Adrenal gland (tissue), 9 donors: ENCODE measurements at regions not wholly inside any gene's neighbourhood (a gene's known extent, or its start where the extent isn't known, plus 50 kb on each side); places are given as distances from the start of the nearest gene placed in this dataset.

Source experiments
- DNase-seq, 7 donors: peaks; one replicate each; pipeline ENCODE4 v3.0.0-alpha.2; 2019 to 2020
- H3K27ac ChIP-seq, 5 donors: fragments of 200-600 bp; sonication (generic) in 4 of 5; 1 replicate in 3 of 5; 2 replicates in 2 of 5; pipeline versions ENCODE4 v1.5.1 to v1.8.0; 2016 to 2020; ENCODE audit warnings: mild to moderate bottlenecking in 1 of 5
- H3K27me3 ChIP-seq: fragments of 200-600 bp; 2 replicates; pipeline ENCODE4 v1.8.0; 2021
- H3K36me3 ChIP-seq, 2 donors: fragments of 200-600 bp; replicated peaks in 1 of 2; 1 replicate in 1 of 2; 2 replicates in 1 of 2; pipeline versions ENCODE4 v1.5.1 to v1.8.0; 2018 to 2022
- H3K4me1 ChIP-seq, 2 donors: fragments of 200-600 bp; replicated peaks in 1 of 2; 1 replicate in 1 of 2; 2 replicates in 1 of 2; pipeline versions ENCODE4 v1.5.1 to v1.8.0; 2018 to 2021
- H3K4me3 ChIP-seq, 4 donors: fragments of 200-600 bp; sonication (generic) in 3 of 4; one replicate each; pipeline ENCODE4 v1.5.1; 2016 to 2018
- H3K9me3 ChIP-seq, 3 donors: fragments of 200-600 bp; sonication (generic) in 1 of 3; replicated peaks in 1 of 3; 1 replicate in 2 of 3; 2 replicates in 1 of 3; pipeline versions ENCODE4 v1.5.1 to v1.8.0; 2016 to 2021
- POLR2A ChIP-seq, 2 donors: fragments of 450-650 bp; IDR thresholded peaks; one replicate each; pipeline ENCODE4 v1.6.1; 2017; ENCODE audit warnings: antibody characterized with exemption in 2 of 2, mild to moderate bottlenecking in 2 of 2, moderate library complexity in 1 of 2
- WGBS, 4 donors: extraction: QIAGEN DNeasy Blood & Tissue Kit in 2 of 4; methylation state at CpG; one replicate each; pipeline versions ENCODE4 v1.1.5 to v1.1.7; 2013 to 2017; 5-methylcytosine and 5-hydroxymethylcytosine counted together
- intact Hi-C, 2 donors: fragments of 100-400 bp; cut with DNase I; formaldehyde crosslinking; loops; one replicate each; pipeline versions ENCODE4 v1.14.1 to v1.15.0; 2022 to 2023
- TF ChIP-seq, protein P1 (sequence below), 6 experiments: fragments of 450-650 bp in 4 of 6; fragments of 200-600 bp in 2 of 6; sonication (generic) in 1 of 6; IDR thresholded peaks; 1 replicate in 5 of 6; 2 replicates in 1 of 6; pipeline versions ENCODE4 v1.5.1 to v1.8.0; 2016 to 2021; ENCODE audit warnings: antibody characterized with exemption in 6 of 6, mild to moderate bottlenecking in 2 of 6, moderate library complexity in 1 of 6
- donor health status: healthy with polysubstance abuse.
- donor health status: Bipolar disorder and iron deficiency.
- donor health status: DM: yes; HTN: yes; CAD: no.
- donor health status: DM: no; HTN: no; CAD: no.
- donor health status: DM: no; HTN: no; CAD: no.

- DNase-seq, result no peak
- no peak overlapping the region for H3K4me3 ChIP-seq
- TF ChIP-seq, protein P1, sequence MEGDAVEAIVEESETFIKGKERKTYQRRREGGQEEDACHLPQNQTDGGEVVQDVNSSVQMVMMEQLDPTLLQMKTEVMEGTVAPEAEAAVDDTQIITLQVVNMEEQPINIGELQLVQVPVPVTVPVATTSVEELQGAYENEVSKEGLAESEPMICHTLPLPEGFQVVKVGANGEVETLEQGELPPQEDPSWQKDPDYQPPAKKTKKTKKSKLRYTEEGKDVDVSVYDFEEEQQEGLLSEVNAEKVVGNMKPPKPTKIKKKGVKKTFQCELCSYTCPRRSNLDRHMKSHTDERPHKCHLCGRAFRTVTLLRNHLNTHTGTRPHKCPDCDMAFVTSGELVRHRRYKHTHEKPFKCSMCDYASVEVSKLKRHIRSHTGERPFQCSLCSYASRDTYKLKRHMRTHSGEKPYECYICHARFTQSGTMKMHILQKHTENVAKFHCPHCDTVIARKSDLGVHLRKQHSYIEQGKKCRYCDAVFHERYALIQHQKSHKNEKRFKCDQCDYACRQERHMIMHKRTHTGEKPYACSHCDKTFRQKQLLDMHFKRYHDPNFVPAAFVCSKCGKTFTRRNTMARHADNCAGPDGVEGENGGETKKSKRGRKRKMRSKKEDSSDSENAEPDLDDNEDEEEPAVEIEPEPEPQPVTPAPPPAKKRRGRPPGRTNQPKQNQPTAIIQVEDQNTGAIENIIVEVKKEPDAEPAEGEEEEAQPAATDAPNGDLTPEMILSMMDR (IDR thresholded peaks at IDR 0.05), result no peak
- H3K27ac ChIP-seq, result no peak overlapping the region
- no peaks in the 10 kb centered on the region for H3K4me1 ChIP-seq
- H3K9me3 ChIP-seq, result no peaks in the 10 kb centered on the region
- intact Hi-C loops, result no loop called here
- WGBS, 4 donors, result 70 to 90% (median 82%) methylated on average over 1 of the region's 1 CpG
- H3K27me3 ChIP-seq, result no peaks in the 10 kb centered on the region
- no peaks in the 10 kb centered on the region for H3K36me3 ChIP-seq
Observed at GRCh38 chr6:12379181-12379580, 89.0 kb downstream of the EDN1 start.

GRCh38 chr6:12381587-12381986 is 91.4 kb downstream of the EDN1 start:
- Histone ChIP-seq H3K4me1 (no peaks in the 10 kb centered on the region), H3K27me3 (no peaks in the 10 kb centered on the region), H3K36me3 (no peaks in the 10 kb centered on the region), H3K9me3 (no peaks in the 10 kb centered on the region), H3K4me3 (no peak overlapping the region), H3K27ac (no peak overlapping the region)
- TF ChIP-seq POLR2A (IDR thresholded peaks at IDR 0.05), result no peak
- TF ChIP-seq, protein P1 (IDR thresholded peaks at IDR 0.05), result no peak
- intact Hi-C loops, result no loop called here
- DNase-seq, result no peak

DNA sequence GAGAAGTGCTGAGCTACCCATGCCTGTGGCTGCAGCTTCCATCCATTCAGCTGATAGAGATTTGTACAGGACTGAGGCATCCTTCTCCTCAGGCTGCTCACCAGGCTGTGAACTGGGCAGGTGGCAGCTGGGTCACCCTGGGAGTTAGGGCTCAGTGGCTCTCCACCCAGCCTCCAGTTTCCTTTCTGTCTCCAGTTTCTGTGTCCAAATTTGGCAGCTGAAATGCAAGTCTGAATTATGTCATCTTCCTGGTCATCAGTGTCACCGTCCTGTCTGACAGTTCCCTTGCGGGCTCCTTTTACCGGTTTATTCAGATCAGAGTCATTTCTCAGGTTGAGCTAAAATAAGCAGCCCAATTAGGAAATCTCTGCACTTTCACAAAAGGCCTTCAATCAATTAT is 93.3 kb downstream of the EDN1 start:
- 82 to 92% (median 86%) methylated on average over 3 of the region's 3 CpGs for WGBS, 4 donors
- intact Hi-C loops, result no loop called here
- Histone ChIP-seq H3K27me3 (no peaks in the 10 kb centered on the region), H3K4me3 (no peak overlapping the region), H3K4me1 (no peaks in the 10 kb centered on the region), H3K9me3 (no peaks in the 10 kb centered on the region), H3K27ac (no peak overlapping the region), H3K36me3 (no peaks in the 10 kb centered on the region)
- no peak for DNase-seq
- TF ChIP-seq, protein P1 (IDR thresholded peaks at IDR 0.05), result no peak
- TF ChIP-seq POLR2A (IDR thresholded peaks at IDR 0.05), result no peak

DNA sequence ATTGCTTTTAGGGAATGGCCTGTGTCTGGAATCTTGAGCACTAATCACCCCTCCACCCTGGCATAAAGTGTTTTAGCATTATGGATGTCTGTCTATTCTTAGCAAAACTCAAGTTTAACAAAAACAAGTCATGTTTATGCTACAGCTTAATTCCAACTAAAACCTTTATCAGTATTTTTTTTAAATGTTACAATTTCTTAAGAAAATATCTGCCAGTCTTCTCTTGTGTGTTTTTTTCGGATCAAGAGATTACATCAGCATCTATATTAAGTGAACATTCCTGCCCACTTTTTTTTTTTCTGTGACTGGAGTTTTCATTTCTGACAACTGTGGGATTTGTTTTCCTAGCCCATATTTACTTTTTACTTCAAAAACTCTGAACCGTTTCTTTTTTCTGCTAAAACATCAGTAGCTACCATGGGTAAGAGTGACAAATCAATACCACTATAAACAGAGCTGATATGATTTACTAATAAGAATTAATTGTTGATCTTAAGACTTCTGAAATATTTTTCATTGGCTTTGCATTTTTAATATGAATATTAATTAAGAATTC is 94.3 kb downstream of the EDN1 start:
- H3K36me3 ChIP-seq, result no peaks in the 10 kb centered on the region
- H3K4me1 ChIP-seq, result no peaks in the 10 kb centered on the region
- TF ChIP-seq, protein P1 (IDR thresholded peaks at IDR 0.05), result no peak
- no peak for TF ChIP-seq POLR2A (IDR thresholded peaks at IDR 0.05)
- no peak overlapping the region for H3K27ac ChIP-seq
- no peak overlapping the region for H3K4me3 ChIP-seq
- intact Hi-C loops, result no loop called here
- no peaks in the 10 kb centered on the region for H3K9me3 ChIP-seq
- no peaks in the 10 kb centered on the region for H3K27me3 ChIP-seq
- DNase-seq, result no peak
- 42 to 61% (median 55%) methylated on average over 2 of the region's 2 CpGs for WGBS, 4 donors
